Occipital lobe (tissue), 1 donor: ENCODE measurements at regions not wholly inside any gene's neighbourhood (a gene's known extent, or its start where the extent isn't known, plus 50 kb on each side); places are given as distances from the start of the nearest gene placed in this dataset.
"Not testable (repeated sequence)": the region's sequence is repeated elsewhere in the genome, so short reads cannot be mapped to it uniquely, and the experiment has no call there.

ENCODE experiments used
- DNase-seq: peaks from one replicate; lab custom pipeline; 2025; lab: John Stamatoyannopoulos, UW

DNA sequence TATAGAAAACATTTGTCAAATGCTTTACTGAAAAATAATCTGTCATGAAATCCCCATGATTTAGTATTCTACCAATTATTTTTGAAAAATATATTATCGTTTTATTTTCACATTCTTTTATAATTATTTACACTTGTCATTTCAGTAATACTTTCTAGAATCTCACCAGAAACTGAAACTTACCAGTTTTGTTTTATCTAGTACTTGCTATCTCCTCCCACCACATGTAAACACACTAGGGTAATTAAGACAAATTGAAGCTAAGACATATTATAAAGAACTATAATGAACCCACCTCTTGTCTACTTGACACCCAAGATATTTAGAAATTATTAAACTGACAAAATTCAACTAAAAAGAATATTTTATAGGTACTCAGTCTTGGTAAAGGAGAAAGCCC, 51.5 kb upstream of the GRM3 start:
- DNase-seq, result no peak

DNA sequence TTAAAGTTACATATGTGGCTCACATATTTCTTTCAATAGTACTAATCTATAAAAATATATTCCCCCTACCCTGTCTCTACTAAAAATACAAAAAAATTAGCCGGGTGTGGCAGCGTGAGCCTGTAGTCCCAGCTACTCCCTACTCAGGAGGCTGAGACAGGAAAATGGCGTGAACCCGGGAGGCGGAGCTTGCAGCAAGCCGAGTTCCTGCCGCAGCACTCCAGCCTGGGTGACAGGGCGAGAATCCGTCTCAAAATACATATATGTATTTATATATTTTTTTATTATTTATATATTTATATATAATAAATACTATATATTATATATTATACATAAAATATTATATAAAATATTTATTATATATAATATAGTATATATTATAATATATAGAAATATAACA, 69.7 kb upstream of the GRM3 start:
- DNase-seq, result no peak

GRCh38 chr7:86558680-86559501, 84.8 kb upstream of the GRM3 start:
- DNase-seq, result no peak

DNA sequence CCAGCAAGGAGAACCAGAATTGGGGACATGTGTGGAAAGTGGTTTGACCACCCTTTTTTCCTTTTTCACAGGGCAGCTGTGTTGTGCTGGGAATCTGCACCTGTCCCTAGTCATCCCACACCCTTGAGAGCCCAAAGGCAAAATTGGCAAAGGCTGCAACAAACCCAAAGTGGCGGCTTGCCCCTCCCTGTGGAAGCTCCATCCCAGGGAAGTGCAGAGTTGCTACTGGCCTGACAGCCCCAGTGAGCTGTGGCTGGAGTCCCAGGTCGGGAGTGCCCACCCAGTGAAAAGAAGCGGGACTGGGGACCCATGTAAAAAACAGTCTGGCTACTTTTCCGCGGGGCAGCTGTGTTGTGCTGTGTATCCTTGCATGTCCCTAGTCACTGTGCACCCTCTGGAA, 109.1 kb upstream of the GRM3 start:
- DNase-seq, result no peak

DNA sequence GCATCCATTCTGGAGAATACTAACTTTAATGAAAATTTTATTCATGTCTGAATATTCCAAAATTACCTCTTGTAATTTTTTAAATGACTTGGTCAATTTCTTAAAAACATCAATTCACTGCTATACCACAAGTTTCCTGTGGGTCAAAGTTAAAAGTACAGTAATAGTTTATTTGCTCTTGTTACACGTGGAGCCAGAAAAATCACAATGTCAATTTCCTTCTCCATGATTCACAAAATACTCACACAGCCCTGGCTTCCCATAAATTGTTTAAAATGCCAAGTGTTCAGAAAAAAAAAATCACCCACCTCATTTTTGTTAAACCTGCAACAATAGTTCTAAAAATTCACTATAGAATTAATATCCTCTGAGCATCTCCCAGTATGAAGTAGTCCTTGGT, 139.5 kb upstream of the GRM3 start:
- DNase-seq, result no peak

DNA sequence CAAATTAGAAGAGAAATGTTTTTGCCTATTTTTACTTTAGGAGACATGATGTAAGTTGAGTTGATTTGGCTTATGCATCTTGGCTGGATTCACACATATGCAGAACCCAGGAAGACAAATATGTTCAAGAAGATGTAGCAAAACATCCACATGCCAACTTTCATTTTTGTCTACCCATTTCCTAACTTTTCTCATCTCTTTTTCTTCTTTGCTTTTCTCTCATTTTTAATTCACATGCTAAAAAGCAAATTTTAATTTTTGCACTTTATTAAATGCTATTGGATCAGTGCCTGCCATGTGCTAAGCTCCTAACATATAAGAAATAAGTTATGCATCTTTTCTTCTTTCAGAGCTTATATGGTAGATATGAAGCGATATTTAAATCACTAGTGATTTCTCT, 143.7 kb upstream of the GRM3 start:
- no peak for DNase-seq

- no peak for DNase-seq
Observed at GRCh38 chr7:86485827-86486226, 157.9 kb upstream of the GRM3 start.

DNA sequence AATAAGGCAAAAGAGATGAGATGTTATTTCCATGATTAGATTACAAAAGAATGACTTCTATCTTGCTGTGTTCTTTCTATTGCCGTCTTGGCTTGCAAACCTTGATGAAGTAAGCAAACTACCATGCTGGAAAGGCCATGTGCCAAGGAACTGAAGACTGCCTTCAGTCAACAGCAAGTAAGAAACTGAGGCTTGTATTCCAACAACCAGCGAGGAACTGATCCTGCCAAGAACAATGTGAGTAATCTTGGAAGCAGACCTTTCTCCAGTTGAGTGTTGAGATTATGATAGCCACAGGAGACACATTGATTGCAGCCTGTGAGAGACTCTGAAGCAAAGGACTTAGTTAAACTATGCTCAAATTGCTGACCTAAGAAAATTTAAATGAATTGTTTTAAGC, 164.6 kb upstream of the GRM3 start:
- DNase-seq, result no peak

DNA sequence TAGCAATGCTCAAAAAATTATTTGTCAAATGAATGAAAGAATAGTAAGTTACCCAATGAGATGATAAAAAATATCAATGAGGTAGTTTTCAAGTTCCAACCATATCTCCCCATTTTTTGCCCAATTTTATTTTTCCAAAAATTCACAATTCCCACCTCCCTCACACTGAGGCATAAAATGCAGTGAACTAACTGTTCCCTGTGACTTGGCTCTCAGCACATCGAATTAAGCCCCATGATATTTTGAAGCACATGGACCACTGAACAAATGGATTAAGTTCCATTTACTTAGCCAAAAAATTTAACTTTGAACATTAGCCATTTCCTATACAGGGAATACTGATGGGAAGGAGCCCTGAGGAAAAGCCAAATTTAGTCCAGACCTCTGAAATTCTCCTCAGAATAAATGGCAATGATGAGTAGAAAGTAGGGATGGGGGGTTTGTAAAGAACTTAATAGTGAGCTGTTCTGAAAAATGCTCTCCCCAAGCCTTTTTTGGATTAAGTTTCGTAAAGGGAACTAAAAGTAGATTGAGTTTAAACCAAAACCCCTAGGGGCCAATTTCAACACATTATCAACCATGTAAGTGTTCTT, 166.3 kb upstream of the GRM3 start:
- no peak for DNase-seq

- DNase-seq, result no peak
Observed at GRCh38 chr7:86470763-86471162, 172.9 kb upstream of the GRM3 start.

DNA sequence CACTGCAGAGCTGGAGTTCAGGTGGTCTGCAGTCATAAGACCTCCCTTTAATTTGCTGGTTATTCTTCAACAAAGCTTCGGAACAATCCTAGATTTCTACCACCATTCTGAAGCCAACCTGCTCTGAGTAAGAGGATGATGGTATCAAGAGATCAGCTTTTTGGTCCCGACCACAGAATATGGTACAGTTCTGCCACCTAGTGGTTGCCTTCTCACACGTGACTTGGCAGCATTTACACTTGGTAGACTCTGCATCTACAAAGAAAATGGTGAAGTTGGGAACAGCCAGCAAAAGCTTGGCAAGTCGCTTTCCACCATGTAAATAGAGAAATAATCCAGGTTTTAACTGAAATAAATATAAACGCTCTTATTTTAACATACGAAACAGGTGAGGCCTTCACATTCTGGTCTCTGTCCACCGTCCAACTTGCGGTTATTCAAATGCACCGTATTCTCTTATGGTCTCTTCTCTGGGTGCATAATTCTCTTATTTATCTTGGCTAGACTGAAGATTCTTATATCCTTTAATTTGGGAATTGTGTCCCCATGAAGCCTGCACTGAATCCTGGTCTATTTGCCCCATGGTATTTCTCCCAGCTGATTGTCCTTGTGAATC, 173.9 kb upstream of the GRM3 start:
- DNase-seq, result peak; percentile 7

DNA sequence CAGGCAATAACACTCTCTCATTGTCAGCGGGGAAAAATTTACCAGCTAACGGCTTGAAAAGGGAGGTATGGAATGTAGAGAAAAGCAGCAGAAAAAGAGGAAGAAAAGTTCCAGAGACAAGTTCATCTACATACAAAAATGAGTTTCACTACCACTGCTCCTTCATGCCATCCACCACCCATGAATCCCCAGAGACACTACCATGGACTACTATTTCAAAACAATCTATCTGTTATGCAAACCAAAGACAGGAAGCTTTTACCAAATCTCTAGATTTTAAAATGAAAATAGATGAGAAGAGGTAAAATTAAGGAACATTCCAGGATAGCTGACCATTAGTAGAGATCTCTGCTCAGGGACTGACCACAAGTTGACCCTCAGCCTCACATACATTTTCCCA, 189.0 kb upstream of the GRM3 start:
- DNase-seq, result no peak

- no peak for DNase-seq
Observed at GRCh38 chr7:86453454-86453853, 190.3 kb upstream of the GRM3 start.

GRCh38 chr7:86448856-86449255, 194.9 kb upstream of the GRM3 start:
- no peak for DNase-seq

- DNase-seq, result no peak
Observed at GRCh38 chr7:86445285-86445684, 198.4 kb upstream of the GRM3 start.

DNA sequence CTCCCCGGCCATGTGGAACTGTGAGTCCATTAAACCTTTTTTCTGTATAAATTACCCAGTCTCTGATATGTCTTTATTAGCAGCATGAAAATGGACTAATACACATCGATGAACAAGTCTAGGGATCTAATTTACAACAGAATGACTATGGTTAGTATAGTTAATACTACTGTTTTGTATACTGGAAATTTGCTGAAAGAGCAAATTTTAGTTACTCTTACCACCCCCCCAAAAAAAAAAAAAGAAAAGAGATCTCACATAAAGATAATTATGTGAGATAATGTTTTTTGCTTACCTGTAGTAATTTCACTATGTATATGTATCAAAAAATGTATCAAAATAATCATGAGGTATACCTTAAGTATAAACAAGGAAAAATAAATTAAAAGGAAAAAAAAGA, 199.5 kb upstream of the GRM3 start:
- no peak for DNase-seq

- not testable (repeated sequence) for DNase-seq
Observed at GRCh38 chr7:86440420-86440819, 203.3 kb upstream of the GRM3 start.

- DNase-seq, result no peak
Observed at GRCh38 chr7:86437951-86438450, 205.7 kb upstream of the GRM3 start.

- no peak for DNase-seq
Observed at GRCh38 chr7:86431761-86432160, 211.9 kb upstream of the GRM3 start.

DNA sequence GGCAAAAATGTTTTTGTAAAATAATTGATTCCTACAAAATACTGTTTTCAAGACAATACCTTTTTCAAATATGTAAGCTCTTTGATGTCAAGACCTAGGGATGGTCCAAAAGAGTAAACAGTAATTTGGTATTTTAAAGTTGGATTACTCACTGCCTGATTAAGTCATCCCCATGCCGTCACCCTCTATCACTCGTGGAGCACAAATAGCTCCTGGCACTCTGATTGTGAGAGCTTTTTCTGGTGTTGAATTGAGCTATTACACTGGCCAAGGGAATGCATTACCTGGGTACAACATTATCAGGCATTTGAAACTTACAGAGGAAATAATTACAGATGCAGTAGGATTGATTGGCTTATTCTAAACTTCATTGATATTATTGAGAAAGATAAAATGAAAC, 231.9 kb upstream of the GRM3 start:
- no peak for DNase-seq

GRCh38 chr7:86407291-86407690, 236.4 kb upstream of the GRM3 start:
- no peak for DNase-seq

DNA sequence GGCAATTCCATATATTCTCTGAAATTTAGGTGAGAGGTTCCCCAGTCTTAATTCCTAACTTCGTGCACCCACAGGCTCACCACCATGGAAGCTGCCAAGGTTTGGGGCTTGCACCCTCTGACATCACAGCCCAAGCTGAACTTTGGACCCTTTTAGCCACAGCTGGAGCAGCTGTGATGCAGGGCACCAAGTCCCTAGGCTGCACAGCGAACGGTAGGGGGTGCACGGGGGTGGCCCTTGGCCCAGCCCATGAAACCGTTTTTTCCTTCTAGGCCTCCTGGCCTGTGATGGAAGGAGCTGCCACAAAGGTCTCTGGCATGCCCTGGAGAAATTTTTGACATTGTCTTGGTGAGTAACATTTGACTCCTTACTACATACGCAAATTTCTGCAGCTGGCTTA, 251.9 kb upstream of the GRM3 start:
- DNase-seq, result no peak

GRCh38 chr7:86375602-86376001, 268.1 kb upstream of the GRM3 start:
- not testable (repeated sequence) for DNase-seq
